GM21786 (cell line): ENCODE measurements at regions not wholly inside any gene's neighbourhood (a gene's known extent, or its start where the extent isn't known, plus 50 kb on each side); places are given as distances from the start of the nearest gene placed in this dataset.

Experiments used
- ATAC-seq: cut with Tn5 transposase; IDR thresholded peaks from one replicate; pipeline ENCODE4 v1.9.1; 2021; ENCODE audit not compliant: unreplicated experiment

- ATAC-seq = no peak
Observed at GRCh38 chr7:46999866-47000265, 582.0 kb downstream of the TNS3 start.

- no peak for ATAC-seq
Observed at GRCh38 chr7:46996972-46997371, 584.9 kb downstream of the TNS3 start.

GRCh38 chr7:46993396-46993795 is 588.5 kb downstream of the TNS3 start:
- no peak for ATAC-seq

GRCh38 chr7:46990761-46991160 is 591.1 kb downstream of the TNS3 start:
- no peak for ATAC-seq

GRCh38 chr7:46989247-46989646 is 592.7 kb downstream of the TNS3 start:
- no peak for ATAC-seq

GRCh38 chr7:46982928-46983327 is 599.0 kb downstream of the TNS3 start:
- no peak for ATAC-seq

- ATAC-seq = no peak
Observed at GRCh38 chr7:46979439-46979838, 602.5 kb downstream of the TNS3 start.

- ATAC-seq = no peak
Observed at GRCh38 chr7:46975493-46975892, 606.4 kb downstream of the TNS3 start.

GRCh38 chr7:46972205-46972604 is 609.7 kb downstream of the TNS3 start:
- no peak for ATAC-seq

- ATAC-seq = no peak
Observed at GRCh38 chr7:46970476-46970875, 611.4 kb downstream of the TNS3 start.

GRCh38 chr7:46970131-46970430 is 611.8 kb downstream of the TNS3 start:
- no peak for ATAC-seq

- ATAC-seq = no peak
Observed at GRCh38 chr7:46969303-46970130, 612.4 kb downstream of the TNS3 start.

GRCh38 chr7:46968003-46968402 is 613.9 kb downstream of the TNS3 start:
- no peak for ATAC-seq

- no peak for ATAC-seq
Observed at GRCh38 chr7:46963719-46964118, 618.2 kb downstream of the TNS3 start.

- no peak for ATAC-seq
Observed at GRCh38 chr7:46960970-46961369, 620.9 kb downstream of the TNS3 start.

- ATAC-seq = no peak
Observed at GRCh38 chr7:46957195-46957594, 624.7 kb downstream of the TNS3 start.

GRCh38 chr7:46955531-46955930 is 626.4 kb downstream of the TNS3 start:
- no peak for ATAC-seq

- no peak for ATAC-seq
Observed at GRCh38 chr7:46954181-46954580, 627.7 kb downstream of the TNS3 start.

- no peak for ATAC-seq
Observed at GRCh38 chr7:46953008-46953407, 628.9 kb downstream of the TNS3 start.

GRCh38 chr7:46949270-46949931 is 632.5 kb downstream of the TNS3 start:
- ATAC-seq = no peak

- no peak for ATAC-seq
Observed at GRCh38 chr7:46948716-46949115, 633.2 kb downstream of the TNS3 start.

GRCh38 chr7:46945328-46945727 is 636.6 kb downstream of the TNS3 start:
- ATAC-seq = no peak

- ATAC-seq = no peak
Observed at GRCh38 chr7:46943996-46944395, 637.9 kb downstream of the TNS3 start.
